H1 (cell line): ENCODE measurements at regions not wholly inside any gene's neighbourhood (a gene's known extent, or its start where the extent isn't known, plus 50 kb on each side); places are given as distances from the start of the nearest gene placed in this dataset.

ENCODE experiments used
- CTCF ChIA-PET: fragments of 300-600 bp; sonication (Branson Sonifier 250); formaldehyde crosslinking; loops from one replicate; lab custom pipeline; 2021; ENCODE audit not compliant: partially characterized antibody; lab: Charles Lee
- POLR2A ChIA-PET: fragments of 300-600 bp; sonication (Branson Sonifier 250); formaldehyde crosslinking; loops from one replicate; lab custom pipeline; 2021; ENCODE audit warnings: inconsistent platforms; ENCODE audit not compliant: partially characterized antibody; lab: Charles Lee
- DNase-seq, 2 experiments: peaks; one replicate each; pipeline versions ENCODE4 v3.0.0 to v3.0.0-alpha.2; 2010 to 2022; ENCODE audit warnings: low spot score in 2 of 2, low read depth in 1 of 2, mixed read lengths in 1 of 2
- FAIRE-seq: peaks from 2 replicates; lab custom pipeline; 2011; peaks lifted over from hg19 to GRCh38; lab: Jason Lieb, UNC
- H2AFZ ChIP-seq: 2 replicates; pipeline ENCODE4 v1.8.1; 2012; ENCODE audit warnings: low read length, inconsistent platforms
- H2AK5ac ChIP-seq: 2 replicates; pipeline ENCODE4 v1.6.1; 2013; ENCODE audit warnings: low read depth, low read length
- H2BK120ac ChIP-seq: replicated peaks from 2 replicates; pipeline ENCODE3; 2013; ENCODE audit warnings: low read depth, low read length, inconsistent platforms
- H2BK12ac ChIP-seq: 2 replicates; pipeline ENCODE4 v1.6.1; 2013; ENCODE audit warnings: low read depth, low read length
- H2BK15ac ChIP-seq: 2 replicates; pipeline ENCODE4 v1.6.1; 2013; ENCODE audit warnings: low read length
- H2BK20ac ChIP-seq: 2 replicates; pipeline ENCODE4 v1.6.1; 2013; ENCODE audit warnings: low read length
- H2BK5ac ChIP-seq: 2 replicates; pipeline ENCODE4 v1.6.1; 2013; ENCODE audit warnings: low read depth, low read length
- H3K14ac ChIP-seq: 2 replicates; pipeline ENCODE4 v1.6.1; 2013; ENCODE audit warnings: inconsistent platforms; ENCODE audit not compliant: insufficient read length
- H3K18ac ChIP-seq: 2 replicates; pipeline ENCODE4 v1.6.1; 2013; ENCODE audit warnings: low read length; ENCODE audit errors: extremely low read depth
- H3K23ac ChIP-seq: 2 replicates; pipeline ENCODE4 v1.6.1; 2013; ENCODE audit warnings: inconsistent platforms; ENCODE audit not compliant: insufficient read length
- H3K23me2 ChIP-seq: 2 replicates; pipeline ENCODE4 v1.6.1; 2013; ENCODE audit warnings: low read depth, low read length
- H3K27ac ChIP-seq: 2 replicates; pipeline ENCODE4 v1.6.1; 2011; ENCODE audit warnings: low read depth, low read length, inconsistent platforms
- H3K27me3 ChIP-seq, 4 experiments: replicated peaks in 1 of 4; 1 replicate in 1 of 4; 2 replicates in 3 of 4; pipeline versions ENCODE4 v1.6.1 to v1.8.1; 2011 to 2013; ENCODE audit warnings: low read length in 3 of 4, mild to moderate bottlenecking in 3 of 4, inconsistent platforms in 2 of 4, mixed read lengths in 2 of 4, moderate library complexity in 1 of 4; ENCODE audit not compliant: control insufficient read depth in 3 of 4, insufficient read depth in 3 of 4; ENCODE audit errors: extremely low read depth in 1 of 4
- H3K36me3 ChIP-seq, 4 experiments: 2 replicates each; pipeline versions ENCODE4 v1.6.1 to v1.8.1; 2011 to 2013; ENCODE audit warnings: mild to moderate bottlenecking in 4 of 4, low read length in 3 of 4, moderate library complexity in 2 of 4, control low read depth in 1 of 4, inconsistent platforms in 1 of 4; ENCODE audit not compliant: insufficient read depth in 4 of 4, control insufficient read depth in 2 of 4
- H3K4ac ChIP-seq: replicated peaks from 2 replicates; pipeline ENCODE3; 2013; ENCODE audit warnings: low read length, low read depth, mixed read lengths, inconsistent platforms; ENCODE audit not compliant: insufficient read length
- H3K4me1 ChIP-seq, 4 experiments: replicated peaks in 1 of 4; 1 replicate in 1 of 4; 2 replicates in 3 of 4; pipeline versions ENCODE4 v1.6.1 to v1.8.1; 2011 to 2013; ENCODE audit warnings: low read length in 3 of 4, inconsistent platforms in 2 of 4, mixed read lengths in 1 of 4; ENCODE audit not compliant: insufficient read depth in 4 of 4, control insufficient read depth in 3 of 4
- H3K4me2 ChIP-seq, 2 experiments: 2 replicates each; pipeline versions ENCODE4 v1.6.1 to v1.8.1; 2011 to 2013; ENCODE audit warnings: low read depth in 2 of 2, low read length in 2 of 2, control low read depth in 1 of 2, inconsistent platforms in 1 of 2, mild to moderate bottlenecking in 1 of 2; ENCODE audit not compliant: insufficient read depth in 1 of 2
- H3K4me3 ChIP-seq, 4 experiments: fragments of 200-600, 300-600 bp in 1 of 4; sonication (generic), shearing (Covaris generic), sonication (Bioruptor Twin) in 1 of 4; 2 replicates each; pipeline versions ENCODE4 v1.5.1 to v1.8.1; 2011 to 2016; ENCODE audit warnings: low read length in 4 of 4, low read depth in 3 of 4, control low read depth in 2 of 4, inconsistent platforms in 2 of 4, mild to moderate bottlenecking in 2 of 4, mixed read lengths in 1 of 4, moderate library complexity in 1 of 4; ENCODE audit not compliant: insufficient read depth in 2 of 4; ENCODE audit errors: extremely low read depth in 1 of 4
- H3K56ac ChIP-seq: replicated peaks from 2 replicates; pipeline ENCODE3; 2013; ENCODE audit warnings: low read depth, mild to moderate bottlenecking, mixed read lengths, low read length, inconsistent platforms; ENCODE audit not compliant: insufficient read length
- H3K79me1 ChIP-seq: 2 replicates; pipeline ENCODE4 v1.6.1; 2013; ENCODE audit warnings: low read depth, low read length, control low read depth
- H3K79me2 ChIP-seq, 2 experiments: 2 replicates each; pipeline versions ENCODE4 v1.6.1 to v1.8.1; 2012 to 2013; ENCODE audit warnings: low read length in 2 of 2, mild to moderate bottlenecking in 2 of 2, inconsistent platforms in 1 of 2; ENCODE audit not compliant: insufficient read depth in 2 of 2, control insufficient read depth in 1 of 2
- H3K9ac ChIP-seq, 4 experiments: replicated peaks in 1 of 4; 1 replicate in 1 of 4; 2 replicates in 3 of 4; pipeline versions ENCODE4 v1.6.1 to v1.8.1; 2011 to 2013; ENCODE audit warnings: low read depth in 3 of 4, low read length in 3 of 4, control low read depth in 2 of 4, mild to moderate bottlenecking in 2 of 4, moderate library complexity in 2 of 4, inconsistent platforms in 1 of 4; ENCODE audit errors: extremely low read depth in 1 of 4
- H3K9me3 ChIP-seq, 2 experiments: 2 replicates each; pipeline versions ENCODE4 v1.6.1 to v1.8.1; 2012 to 2013; ENCODE audit warnings: mild to moderate bottlenecking in 2 of 2, moderate library complexity in 2 of 2, control low read depth in 1 of 2, inconsistent platforms in 1 of 2, low read depth in 1 of 2, low read length in 1 of 2, mixed read lengths in 1 of 2; ENCODE audit not compliant: insufficient read depth in 2 of 2
- H4K20me1 ChIP-seq, 2 experiments: replicated peaks in 1 of 2; 2 replicates each; pipeline versions ENCODE3 to v1.8.1; 2011 to 2013; ENCODE audit warnings: inconsistent platforms in 2 of 2, low read length in 2 of 2, mild to moderate bottlenecking in 1 of 2; ENCODE audit not compliant: insufficient read depth in 2 of 2, control insufficient read depth in 1 of 2
- H4K5ac ChIP-seq: 2 replicates; pipeline ENCODE4 v1.6.1; 2013; ENCODE audit warnings: low read length, low read depth, mixed read lengths, inconsistent platforms; ENCODE audit not compliant: insufficient read length
- H4K8ac ChIP-seq: 2 replicates; pipeline ENCODE4 v1.8.0; 2013; ENCODE audit warnings: mild to moderate bottlenecking, moderate library complexity, low read length, inconsistent platforms; ENCODE audit not compliant: insufficient read depth; ENCODE audit errors: extremely low read depth
- H4K91ac ChIP-seq: replicated peaks from 2 replicates; pipeline ENCODE3; 2013; ENCODE audit warnings: low read length, mixed read lengths, inconsistent platforms; ENCODE audit not compliant: insufficient read length
- CBX5 ChIP-seq: fragments of 300-800, 300-1000 bp; sonication (generic); IDR thresholded peaks from 2 replicates; pipeline ENCODE4 v1.7.1; 2016; ENCODE audit warnings: antibody characterized with exemption, low read length, low read depth
- CHD1 ChIP-seq: IDR thresholded peaks from 2 replicates; pipeline ENCODE4 v1.6.1; 2012; ENCODE audit warnings: low read depth, low read length, improper control_type of control experiment
- EP300 ChIP-seq, 2 experiments: IDR thresholded peaks; 1 replicate in 1 of 2; 2 replicates in 1 of 2; pipeline ENCODE4 v1.6.1; 2011 to 2012; ENCODE audit warnings: low read depth in 2 of 2, low read length in 2 of 2, mild to moderate bottlenecking in 2 of 2, borderline replicate concordance in 1 of 2, inconsistent platforms in 1 of 2, moderate library complexity in 1 of 2
- JUND ChIP-seq: IDR thresholded peaks from 2 replicates; pipeline ENCODE4 v1.6.1; 2011; ENCODE audit warnings: mild to moderate bottlenecking, improper control_type of control experiment, low read length
- KDM4A ChIP-seq: IDR thresholded peaks from one replicate; pipeline ENCODE4 v1.7.1; 2012; ENCODE audit warnings: low read depth, mild to moderate bottlenecking, moderate library complexity, low read length, inconsistent platforms; ENCODE audit not compliant: severe bottlenecking
- RBBP5 ChIP-seq: IDR thresholded peaks from 2 replicates; pipeline ENCODE4 v1.7.1; 2012; ENCODE audit warnings: low read depth, mild to moderate bottlenecking, inconsistent platforms, low read length, moderate library complexity, borderline replicate concordance
- RNF2 ChIP-seq: fragments of 200-900, 300-1000 bp; sonication (generic); IDR thresholded peaks from 2 replicates; pipeline ENCODE4 v1.7.1; 2016; ENCODE audit warnings: borderline replicate concordance, low read depth, mild to moderate bottlenecking, antibody characterized with exemption, low read length; ENCODE audit not compliant: poor library complexity, severe bottlenecking; ENCODE audit errors: missing control alignments
- SIX5 ChIP-seq: IDR thresholded peaks from 2 replicates; pipeline ENCODE4 v1.6.1; 2011; ENCODE audit warnings: mild to moderate bottlenecking, low read depth, low read length
- SUZ12 ChIP-seq: fragments of 200-600 bp; sonication (generic); IDR thresholded peaks from 2 replicates; pipeline ENCODE4 v1.6.1; 2012; ENCODE audit warnings: mild to moderate bottlenecking, inconsistent platforms, low read length, moderate library complexity, mixed read lengths
- TCF12 ChIP-seq: IDR thresholded peaks from 2 replicates; pipeline ENCODE4 v1.6.1; 2011; ENCODE audit warnings: low read depth, mild to moderate bottlenecking, low read length
- WGBS, 2 experiments: shearing (Covaris generic) in 1 of 2; methylation state at CpG; one replicate each; pipeline versions ENCODE4 v1.1.6 to v1.1.7; 2013 to 2015; ENCODE audit warnings: low lambda C conversion rate in 2 of 2, mixed read lengths in 2 of 2, inconsistent platforms in 1 of 2, low coverage in 1 of 2, missing lambda C conversion rate in 1 of 2; ENCODE audit not compliant: insufficient replicate concordance in 2 of 2, insufficient coverage in 1 of 2, insufficient read length in 1 of 2; ENCODE audit errors: extremely low coverage in 1 of 2, missing lambda C conversion rate in 1 of 2; 5-methylcytosine and 5-hydroxymethylcytosine counted together
- TF ChIP-seq, protein P1 (sequence below): IDR thresholded peaks from 2 replicates; pipeline ENCODE4 v1.6.1; 2012; ENCODE audit warnings: inconsistent platforms
- TF ChIP-seq, protein P2 (sequence below): IDR thresholded peaks from 2 replicates; pipeline ENCODE4 v1.6.1; 2012; ENCODE audit warnings: low read length, inconsistent platforms

DNA sequence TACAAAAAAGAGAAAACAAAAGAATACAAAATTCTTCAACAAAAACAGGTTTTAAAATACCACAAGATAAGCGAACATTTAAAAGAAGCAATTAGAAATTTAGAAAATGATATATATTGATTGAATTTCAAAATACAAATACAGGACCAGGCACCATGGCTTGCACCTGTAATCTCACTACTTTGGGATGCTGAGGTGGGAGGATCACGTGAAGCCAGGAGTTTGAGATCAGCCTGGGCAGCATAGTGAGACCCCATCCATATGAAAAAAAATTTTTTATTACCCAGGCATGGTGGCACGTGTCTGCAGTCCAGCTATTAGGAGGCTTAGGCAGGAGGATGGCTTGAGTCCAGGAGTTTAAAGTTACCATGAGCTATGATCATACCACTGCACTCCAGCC is 109.9 kb upstream of the SLC30A5 start:
- 88% methylated on average over 3 of the region's 3 CpGs; no CpG with 5 or more reads in 1 of the 2 experiments for WGBS, 2 experiments
- Histone ChIP-seq H4K5ac (no peak overlapping the region), H3K14ac (no peak overlapping the region), H3K4me2 (no peak overlapping the region), H3K36me3 (no peaks in the 10 kb centered on the region), H3K18ac (no peak overlapping the region), H2BK120ac (no peak overlapping the region), H3K23ac (no peak overlapping the region), H2BK5ac (no peak overlapping the region), H3K4ac (no peak overlapping the region), H3K23me2 (no peaks in the 10 kb centered on the region), H2BK12ac (no peak overlapping the region), H3K9ac (no peak overlapping the region), H2BK15ac (no peak overlapping the region), H3K9me3 (no peaks in the 10 kb centered on the region), H2AFZ (no peak overlapping the region), H2AK5ac (no peak overlapping the region), H3K4me1 (no peaks in the 10 kb centered on the region), H4K91ac (no peak overlapping the region), H3K4me3 (no peak overlapping the region), H3K56ac (no peak overlapping the region), H3K79me2 (no peaks in the 10 kb centered on the region), H4K20me1 (no peaks in the 10 kb centered on the region), H3K27me3 (no peaks in the 10 kb centered on the region), H3K79me1 (no peaks in the 10 kb centered on the region), H4K8ac (0 out of 2 replicates have a peak overlapping the region, but pooled peaks have one; percentile 28), H3K27ac (no peak overlapping the region), H2BK20ac (no peak overlapping the region)
- DNase-seq (no peak), FAIRE-seq (no peak)
- CTCF ChIA-PET: interaction anchor here (1.0 to 1.6 kb wide), 2 partner anchors 24 to 323 kb away, joined by 3 to 7 read pairs; no protein-coding TSS in a partner anchor
- POLR2A ChIA-PET: no interaction called here
- TF ChIP-seq, protein P1, sequence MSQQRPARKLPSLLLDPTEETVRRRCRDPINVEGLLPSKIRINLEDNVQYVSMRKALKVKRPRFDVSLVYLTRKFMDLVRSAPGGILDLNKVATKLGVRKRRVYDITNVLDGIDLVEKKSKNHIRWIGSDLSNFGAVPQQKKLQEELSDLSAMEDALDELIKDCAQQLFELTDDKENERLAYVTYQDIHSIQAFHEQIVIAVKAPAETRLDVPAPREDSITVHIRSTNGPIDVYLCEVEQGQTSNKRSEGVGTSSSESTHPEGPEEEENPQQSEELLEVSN: no peak
- TF ChIP-seq TCF12: no peak
- TF ChIP-seq SUZ12: no peak
- TF ChIP-seq SIX5: no peak
- no peak for TF ChIP-seq RBBP5
- no peak for TF ChIP-seq CBX5
- TF ChIP-seq JUND: no peak
- TF ChIP-seq, protein P2, sequence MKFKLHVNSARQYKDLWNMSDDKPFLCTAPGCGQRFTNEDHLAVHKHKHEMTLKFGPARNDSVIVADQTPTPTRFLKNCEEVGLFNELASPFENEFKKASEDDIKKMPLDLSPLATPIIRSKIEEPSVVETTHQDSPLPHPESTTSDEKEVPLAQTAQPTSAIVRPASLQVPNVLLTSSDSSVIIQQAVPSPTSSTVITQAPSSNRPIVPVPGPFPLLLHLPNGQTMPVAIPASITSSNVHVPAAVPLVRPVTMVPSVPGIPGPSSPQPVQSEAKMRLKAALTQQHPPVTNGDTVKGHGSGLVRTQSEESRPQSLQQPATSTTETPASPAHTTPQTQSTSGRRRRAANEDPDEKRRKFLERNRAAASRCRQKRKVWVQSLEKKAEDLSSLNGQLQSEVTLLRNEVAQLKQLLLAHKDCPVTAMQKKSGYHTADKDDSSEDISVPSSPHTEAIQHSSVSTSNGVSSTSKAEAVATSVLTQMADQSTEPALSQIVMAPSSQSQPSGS: no peak
- TF ChIP-seq KDM4A: no peak
- no peak for TF ChIP-seq RNF2
- TF ChIP-seq EP300 (IDR thresholded peaks at IDR 0.05; ENCODE audit: borderline replicate concordance in 1 of 2, low read depth in 2 of 2, low read length in 2 of 2): no peak
- no peak for TF ChIP-seq CHD1
